ENCODE measurements at regions not wholly inside any gene's neighbourhood (a gene's known extent, or its start where the extent isn't known, plus 50 kb on each side); places are given as distances from the start of the nearest gene placed in this dataset.
"Not testable (repeated sequence)": the region's sequence is repeated elsewhere in the genome, so short reads cannot be mapped to it uniquely, and the experiment has no call there.

DNA sequence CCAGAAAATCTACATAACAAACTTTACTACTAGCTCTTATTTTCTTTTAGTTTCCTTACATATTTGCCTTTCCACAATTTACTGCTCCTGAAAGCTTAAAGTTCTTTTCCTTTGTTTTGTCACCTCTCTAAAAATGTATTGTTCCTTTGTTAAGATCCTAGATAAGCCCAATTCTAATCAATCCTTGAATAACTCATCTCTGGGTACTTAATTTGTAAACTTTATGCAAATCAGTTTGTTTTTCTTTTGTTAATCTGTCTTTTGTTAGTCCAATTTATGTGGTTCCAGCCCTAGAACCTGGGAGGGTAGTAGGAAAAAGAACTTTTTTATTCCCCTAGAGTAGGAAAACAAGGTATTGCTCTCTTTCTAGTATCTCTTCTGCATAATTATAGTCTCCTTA, 444.7 kb downstream of the PCDH10 start:
- no peak for DNase-seq (ENCODE audit: low spot score)

DNA sequence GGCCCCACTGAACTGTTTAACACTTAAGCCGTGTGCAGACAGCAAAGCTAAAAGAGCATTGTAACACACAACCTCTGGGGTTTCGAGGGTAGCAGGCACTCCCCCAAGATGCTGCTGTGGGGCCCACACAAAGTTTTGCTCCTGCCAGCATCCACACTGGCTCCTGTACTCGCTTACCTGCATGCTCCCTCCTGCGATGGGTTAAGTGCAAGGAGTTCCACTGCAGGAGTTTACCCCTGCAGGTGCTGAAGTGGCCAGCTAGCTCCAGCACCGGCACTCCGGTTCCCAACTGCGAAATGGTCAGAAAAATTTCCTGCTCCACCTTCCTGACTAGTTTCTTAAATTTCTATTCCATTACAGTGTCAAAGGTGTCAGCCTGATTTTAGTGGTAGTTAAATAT, 443.5 kb downstream of the PCDH10 start:
- DNase-seq (ENCODE audit: low spot score) = no peak

- DNase-seq (ENCODE audit: low spot score) = no peak
These were observed 443.0 kb downstream of the PCDH10 start for GRCh38 chr4:133592106-133592505.

GRCh38 chr4:133588306-133588705, 439.2 kb downstream of the PCDH10 start:
- DNase-seq (ENCODE audit: low spot score) = no peak

DNA sequence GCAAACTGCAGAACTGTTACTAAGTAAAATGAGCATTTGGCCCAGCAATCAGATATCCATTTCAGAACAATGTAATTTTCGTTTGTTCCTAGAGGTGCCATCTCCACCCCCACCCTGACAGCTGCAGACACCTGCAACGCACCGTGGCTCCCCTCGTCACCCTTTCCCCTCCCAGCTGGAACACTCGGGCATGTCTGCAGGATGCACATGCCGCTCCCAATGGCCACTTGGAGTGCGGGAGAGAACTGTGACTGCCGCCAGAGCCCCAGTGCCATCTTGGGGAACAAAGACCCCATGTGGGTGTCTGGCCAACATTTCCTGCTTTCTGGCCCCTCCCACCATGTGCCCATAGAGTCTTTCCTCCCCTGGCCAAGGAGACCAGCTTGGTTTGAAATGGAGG, 436.2 kb downstream of the PCDH10 start:
- no peak for DNase-seq (ENCODE audit: low spot score)

GRCh38 chr4:133584714-133585113, 435.6 kb downstream of the PCDH10 start:
- DNase-seq (ENCODE audit: low spot score) = no peak

GRCh38 chr4:133581996-133582619, 433.0 kb downstream of the PCDH10 start:
- no peak for DNase-seq (ENCODE audit: low spot score)

DNA sequence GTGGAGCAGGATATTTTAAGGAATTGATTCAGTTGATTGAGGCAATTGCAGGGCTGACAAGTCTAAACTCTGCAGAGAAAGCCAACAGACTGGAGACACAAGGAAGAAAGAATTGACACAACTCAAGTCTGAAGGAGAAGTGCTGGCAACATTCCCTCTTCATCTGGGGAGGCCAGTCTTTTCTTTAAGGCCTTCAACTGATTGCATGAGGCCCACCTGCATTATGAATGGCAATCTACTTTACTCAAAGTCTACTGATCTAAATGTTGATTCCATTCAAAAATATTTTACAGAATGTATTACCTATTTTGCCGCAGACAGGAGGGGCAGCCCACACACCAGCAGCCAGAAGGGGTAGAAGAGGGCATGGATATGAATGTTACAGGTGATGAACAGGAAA, 425.2 kb downstream of the PCDH10 start:
- DNase-seq (ENCODE audit: low spot score) = no peak

- no peak for DNase-seq (ENCODE audit: low spot score)
These were observed 416.3 kb downstream of the PCDH10 start for GRCh38 chr4:133565379-133565778.

DNA sequence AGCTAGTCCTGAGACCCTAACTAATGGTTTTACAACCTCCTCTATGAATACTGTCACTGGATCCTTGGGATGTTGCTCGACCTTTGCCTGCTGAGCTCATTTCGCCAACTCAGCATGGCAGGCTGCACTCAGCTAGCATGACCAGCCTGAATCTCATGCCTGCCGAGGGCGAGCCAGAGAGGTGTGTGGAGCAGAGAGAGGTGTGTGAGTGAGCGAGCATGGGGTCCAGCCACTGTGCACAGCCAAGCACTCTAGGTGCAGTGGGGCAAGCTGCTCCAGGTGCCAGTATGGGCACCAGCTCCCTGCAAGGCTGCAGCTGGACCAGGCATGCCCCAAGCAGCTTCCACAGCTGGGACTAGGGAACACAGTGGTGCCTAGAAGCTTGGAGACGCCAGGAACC, 410.9 kb downstream of the PCDH10 start:
- DNase-seq (ENCODE audit: low spot score) = no peak

DNA sequence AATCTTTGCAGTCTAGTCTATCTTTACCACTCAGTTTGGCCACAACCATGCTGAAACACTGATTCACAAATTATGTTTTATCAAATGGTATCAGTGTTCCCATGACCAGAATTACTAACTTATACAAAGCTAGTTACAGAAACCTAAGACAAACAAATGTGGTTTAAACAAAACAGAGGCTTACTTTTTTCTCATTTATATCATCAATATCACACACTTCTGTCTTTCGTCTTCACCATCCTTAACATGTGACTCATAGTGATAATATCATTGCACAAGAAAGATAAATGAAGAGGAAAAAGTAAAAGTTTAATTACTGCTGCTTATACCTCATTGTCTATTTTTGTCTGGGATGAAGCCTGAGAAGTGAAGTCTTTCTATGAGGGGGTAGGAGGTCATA, 406.6 kb downstream of the PCDH10 start:
- DNase-seq (ENCODE audit: low spot score) = no peak

DNA sequence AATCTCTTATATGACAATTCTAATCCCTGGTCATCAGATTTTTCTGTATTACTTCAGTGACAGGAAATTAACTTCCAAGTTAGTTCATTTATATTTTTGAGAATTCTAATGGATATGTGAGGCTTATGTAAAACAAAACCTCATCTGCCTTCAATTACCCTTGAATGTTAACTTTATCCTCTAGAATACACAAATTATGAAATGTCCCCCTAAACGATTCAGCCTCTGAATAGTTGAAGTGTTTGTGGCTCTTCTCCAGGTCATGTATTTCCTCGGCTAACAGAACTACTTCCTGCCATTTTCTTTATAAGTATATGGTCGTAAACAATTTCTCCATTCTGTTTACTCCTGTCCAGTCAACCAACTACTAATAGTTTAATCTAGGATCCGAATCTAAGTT, 401.3 kb downstream of the PCDH10 start:
- DNase-seq (ENCODE audit: low spot score) = no peak

DNA sequence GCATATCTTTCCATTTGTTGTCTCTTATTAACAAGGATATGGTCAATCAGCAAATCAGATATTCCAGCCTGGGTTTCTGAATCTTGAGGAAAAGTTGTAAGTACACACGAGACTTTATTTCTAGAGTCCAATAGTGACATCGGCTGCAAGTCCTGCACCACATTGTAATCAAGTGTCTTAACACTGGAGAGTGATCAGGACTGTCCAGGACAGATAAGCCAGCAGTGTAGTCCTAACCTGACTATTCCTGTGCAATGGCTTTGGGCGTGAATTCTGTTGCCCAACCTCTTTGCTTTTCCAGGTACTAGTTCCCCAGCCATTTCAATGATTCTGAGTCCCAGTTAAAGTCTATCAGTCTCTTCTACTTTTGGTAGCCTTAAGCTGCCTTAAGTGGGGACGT, 395.0 kb downstream of the PCDH10 start:
- no peak for DNase-seq (ENCODE audit: low spot score)

GRCh38 chr4:133537780-133538281, 388.7 kb downstream of the PCDH10 start:
- DNase-seq (ENCODE audit: low spot score) = no peak

GRCh38 chr4:133534224-133534623, 385.1 kb downstream of the PCDH10 start:
- DNase-seq (ENCODE audit: low spot score) = not testable (repeated sequence)

DNA sequence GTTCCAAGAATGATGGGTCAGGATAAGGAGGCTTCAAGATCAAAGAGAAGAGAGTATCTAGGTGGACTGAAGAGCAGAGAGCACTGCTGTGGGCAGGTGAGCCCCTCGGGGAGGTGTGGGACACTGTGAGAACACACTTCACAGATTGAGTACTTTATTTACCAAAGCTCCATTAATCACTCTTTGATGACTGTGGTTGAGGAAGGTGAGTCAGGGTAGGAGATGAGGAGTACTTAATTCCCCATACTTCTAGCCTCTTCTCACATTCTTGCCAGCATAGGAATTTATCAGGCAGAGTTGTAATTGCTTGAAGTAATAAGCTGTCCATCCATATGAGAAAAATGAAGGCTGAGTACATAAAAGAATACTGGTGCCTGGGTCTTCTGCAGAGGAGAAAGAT, 375.3 kb downstream of the PCDH10 start:
- no peak for DNase-seq (ENCODE audit: low spot score)

DNA sequence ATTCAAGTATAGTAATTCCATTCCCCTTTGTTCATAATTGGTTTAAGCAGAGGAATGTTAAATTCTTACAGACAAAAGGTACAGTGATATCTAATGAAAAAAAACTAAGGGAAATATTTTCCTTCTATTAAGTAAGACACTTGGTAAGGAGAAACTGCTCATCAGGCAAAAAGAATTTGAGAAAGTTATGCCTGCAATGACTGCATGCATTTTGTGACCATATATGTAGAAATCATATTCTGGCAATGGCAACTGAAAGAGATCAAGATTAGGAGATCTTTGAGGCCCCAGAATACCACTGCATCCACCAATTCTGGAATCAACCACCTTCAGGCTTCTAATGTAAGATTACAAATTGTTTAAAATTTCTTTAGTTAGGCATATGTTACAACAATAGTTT, 364.8 kb downstream of the PCDH10 start:
- DNase-seq (ENCODE audit: low spot score) = no peak

GRCh38 chr4:133498149-133498548, 349.1 kb downstream of the PCDH10 start:
- DNase-seq (ENCODE audit: low spot score) = no peak

- DNase-seq (ENCODE audit: low spot score) = no peak
These were observed 344.7 kb downstream of the PCDH10 start for GRCh38 chr4:133493776-133494175.

- DNase-seq (ENCODE audit: low spot score) = no peak
These were observed 344.1 kb downstream of the PCDH10 start for GRCh38 chr4:133493241-133493640.

DNA sequence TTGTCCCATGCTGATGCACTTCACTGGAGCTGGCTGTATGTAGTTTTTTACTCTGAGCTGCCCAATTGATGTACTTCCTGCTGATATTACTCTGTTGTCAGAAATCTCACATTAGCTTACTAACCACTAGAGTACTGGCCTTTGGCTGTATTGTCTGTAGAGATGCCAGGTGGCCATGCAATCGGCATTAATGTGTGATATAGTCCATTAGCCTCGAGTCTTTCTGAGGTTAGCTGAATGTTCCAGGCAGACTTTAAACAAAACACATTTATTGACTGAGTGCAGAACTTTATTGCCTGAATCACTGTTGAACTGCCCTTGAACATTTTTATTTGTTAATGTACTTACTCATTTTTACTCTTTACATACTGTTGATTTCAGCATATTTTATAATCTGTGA, 335.2 kb downstream of the PCDH10 start:
- DNase-seq (ENCODE audit: low spot score) = no peak

DNA sequence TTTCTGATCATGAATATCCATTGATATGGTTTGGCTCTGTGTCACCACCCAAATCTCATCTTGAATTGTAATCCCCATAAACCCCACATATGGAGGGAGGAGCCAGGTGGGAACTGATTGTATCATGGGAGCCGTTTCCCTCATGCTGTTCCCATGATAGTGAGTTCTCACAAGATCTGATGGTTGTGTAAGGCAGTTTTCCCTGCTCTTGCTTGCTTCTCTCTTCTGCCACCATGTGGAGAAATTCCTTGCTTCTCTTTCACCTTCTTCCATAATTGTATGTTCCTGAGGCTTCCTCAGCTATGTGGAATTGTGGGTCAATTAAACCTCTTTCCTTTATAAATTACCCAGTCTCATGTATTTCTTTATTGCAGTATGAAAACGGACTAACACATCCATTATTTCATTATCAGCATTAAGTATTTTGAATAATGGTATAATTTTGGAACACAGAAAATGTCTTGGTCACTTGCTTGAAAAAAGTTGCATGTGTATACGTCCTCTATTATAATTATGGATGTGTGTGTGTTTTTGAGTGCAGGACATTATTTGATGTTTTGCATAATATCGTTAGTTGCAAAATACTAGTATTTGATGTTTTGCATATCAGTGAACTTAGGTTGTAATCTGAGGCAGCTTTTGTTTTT, 334.6 kb downstream of the PCDH10 start:
- DNase-seq (ENCODE audit: low spot score) = no peak

- no peak for DNase-seq (ENCODE audit: low spot score)
These were observed 327.0 kb downstream of the PCDH10 start for GRCh38 chr4:133476063-133476462.

DNA sequence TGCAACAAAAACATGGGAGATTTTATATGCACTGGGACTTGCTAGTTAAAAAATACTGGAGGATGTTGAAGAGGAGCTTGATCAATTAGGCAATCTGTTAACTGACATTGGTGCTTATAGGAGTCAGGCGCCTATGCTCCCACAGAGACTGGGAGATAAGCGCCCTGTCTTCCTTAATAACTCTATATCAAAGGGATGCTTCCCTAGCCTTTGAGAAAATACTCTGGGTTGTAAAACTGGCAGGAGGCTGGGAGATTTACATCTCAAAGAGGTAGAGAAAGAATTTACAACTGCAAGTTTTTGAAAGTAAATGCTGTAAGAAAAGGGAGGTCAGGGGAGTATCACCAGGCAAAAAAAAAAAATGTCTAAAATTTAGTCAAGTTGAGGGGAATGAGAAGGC, 325.4 kb downstream of the PCDH10 start:
- DNase-seq (ENCODE audit: low spot score) = no peak
